A204.1 (cell line): ENCODE measurements at regions not wholly inside any gene's neighbourhood (a gene's known extent, or its start where the extent isn't known, plus 50 kb on each side); places are given as distances from the start of the nearest gene placed in this dataset.
"Not testable (repeated sequence)": the region's sequence is repeated elsewhere in the genome, so short reads cannot be mapped to it uniquely, and the experiment has no call there.

Source experiments
- FAIRE-seq: peaks from 2 replicates; lab custom pipeline; 2012; peaks lifted over from hg19 to GRCh38; lab: Jason Lieb, UNC

- FAIRE-seq = no peak
These were observed 195.5 kb upstream of the NFIA start for GRCh38 chr1:60886793-60887331.

- no peak for FAIRE-seq
These were observed 196.3 kb upstream of the NFIA start for GRCh38 chr1:60886090-60886489.

GRCh38 chr1:60880202-60880601 is 202.2 kb upstream of the NFIA start:
- FAIRE-seq = no peak

- FAIRE-seq = no peak
These were observed 204.0 kb upstream of the NFIA start for GRCh38 chr1:60878323-60878722.

GRCh38 chr1:60877376-60877775 is 205.0 kb upstream of the NFIA start:
- no peak for FAIRE-seq

- no peak for FAIRE-seq
These were observed 205.4 kb upstream of the NFIA start for GRCh38 chr1:60876952-60877351.

- no peak for FAIRE-seq
These were observed 207.2 kb upstream of the NFIA start for GRCh38 chr1:60875138-60875537.

- no peak for FAIRE-seq
These were observed 207.6 kb upstream of the NFIA start for GRCh38 chr1:60874718-60875117.

GRCh38 chr1:60873396-60873795 is 209.0 kb upstream of the NFIA start:
- not testable (repeated sequence) for FAIRE-seq

- FAIRE-seq = no peak
These were observed 209.8 kb upstream of the NFIA start for GRCh38 chr1:60872426-60873054.

- FAIRE-seq = no peak
These were observed 212.0 kb upstream of the NFIA start for GRCh38 chr1:60870269-60870865.

- FAIRE-seq = no peak
These were observed 213.3 kb upstream of the NFIA start for GRCh38 chr1:60868901-60869663.

GRCh38 chr1:60867782-60868181 is 214.6 kb upstream of the NFIA start:
- FAIRE-seq = no peak

GRCh38 chr1:60866917-60867531 is 215.3 kb upstream of the NFIA start:
- no peak for FAIRE-seq

- FAIRE-seq = no peak
These were observed 216.0 kb upstream of the NFIA start for GRCh38 chr1:60866226-60866900.

GRCh38 chr1:60865166-60865565 is 217.2 kb upstream of the NFIA start:
- FAIRE-seq = no peak

- no peak for FAIRE-seq
These were observed 217.6 kb upstream of the NFIA start for GRCh38 chr1:60864722-60865121.

- FAIRE-seq = no peak
These were observed 219.2 kb upstream of the NFIA start for GRCh38 chr1:60863131-60863530.

GRCh38 chr1:60861961-60862567 is 220.3 kb upstream of the NFIA start:
- FAIRE-seq = no peak

- no peak for FAIRE-seq
These were observed 223.2 kb upstream of the NFIA start for GRCh38 chr1:60859111-60859510.

- no peak for FAIRE-seq
These were observed 224.5 kb upstream of the NFIA start for GRCh38 chr1:60857851-60858250.

GRCh38 chr1:60850084-60850483 is 232.3 kb upstream of the NFIA start:
- no peak for FAIRE-seq
